GM18498 (cell line): ENCODE measurements at regions not wholly inside any gene's neighbourhood (a gene's known extent, or its start where the extent isn't known, plus 50 kb on each side); places are given as distances from the start of the nearest gene placed in this dataset.

Experiments
- ATAC-seq: cut with Tn5 transposase; IDR thresholded peaks from one replicate; pipeline ENCODE4 v1.9.1; 2021; ENCODE audit warnings: mild to moderate bottlenecking, moderate library complexity; ENCODE audit not compliant: unreplicated experiment

DNA sequence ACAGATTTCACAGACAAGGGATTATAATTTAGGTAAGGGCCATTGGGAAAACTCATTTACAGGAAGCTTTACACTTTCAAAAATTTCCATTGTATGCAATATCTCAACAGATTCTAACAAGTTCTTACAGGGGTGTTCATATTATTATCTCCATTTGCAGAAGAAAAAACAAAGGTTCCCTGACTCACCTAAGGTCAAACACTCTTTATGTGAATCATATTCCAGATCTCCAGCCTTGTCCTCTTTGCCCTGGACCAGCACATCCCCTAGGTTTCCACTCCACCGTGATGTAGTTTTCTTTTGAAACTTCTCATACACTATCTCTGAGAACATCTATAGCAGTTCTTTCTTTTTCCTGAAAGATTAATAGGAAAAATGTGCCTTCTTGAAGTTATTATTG is 96.4 kb upstream of the HS3ST1 start:
- no peak for ATAC-seq

DNA sequence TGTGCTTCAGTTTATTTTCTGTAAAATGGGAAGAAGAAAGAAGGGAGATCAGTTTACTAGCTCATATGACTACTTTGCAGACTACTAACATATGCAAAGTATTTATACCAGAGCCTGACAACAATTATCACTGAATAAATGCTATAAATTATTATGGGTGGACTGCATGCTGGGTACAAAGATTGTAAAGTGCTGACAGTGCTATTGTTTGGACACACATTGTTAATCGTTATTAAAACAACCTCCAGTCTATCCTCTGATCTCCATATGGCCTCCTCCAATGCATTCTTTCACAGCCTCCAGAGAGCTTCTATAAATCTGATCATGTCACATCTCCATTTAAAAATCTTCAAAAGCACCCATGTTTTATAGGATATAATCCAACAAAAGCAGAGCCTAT is 90.1 kb upstream of the HS3ST1 start:
- no peak for ATAC-seq

DNA sequence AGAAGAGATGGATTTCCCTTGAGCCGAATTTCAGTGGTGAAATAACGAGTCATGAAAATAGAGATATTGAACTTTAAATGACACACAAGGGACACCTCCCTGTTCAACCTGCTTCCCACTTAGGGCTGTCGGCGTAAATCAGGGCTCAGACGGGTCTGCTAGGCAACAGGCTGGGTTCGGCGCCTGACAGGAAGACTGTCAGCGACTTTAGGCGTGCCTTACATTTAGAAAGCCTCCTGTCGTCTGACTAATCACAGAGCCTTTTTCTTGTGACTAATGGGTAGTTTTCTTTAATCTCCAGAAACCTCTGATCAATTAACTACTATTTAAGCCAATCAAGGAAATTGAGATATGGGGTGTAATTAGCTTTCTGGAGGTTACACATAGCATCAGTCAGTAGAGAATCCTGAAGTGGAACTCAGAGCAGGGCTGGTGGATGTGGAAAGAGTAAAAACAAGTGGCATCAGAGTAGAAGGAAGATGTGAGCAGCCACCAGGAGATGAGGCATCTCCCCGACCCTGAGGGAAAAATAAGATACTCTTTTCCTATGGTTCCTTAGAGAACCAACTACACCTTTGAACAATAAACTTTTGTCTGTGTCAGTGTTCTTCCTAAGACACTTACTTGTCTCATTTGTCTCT is 86.2 kb upstream of the HS3ST1 start:
- ATAC-seq = no peak

GRCh38 chr4:11514003-11514402 is 85.3 kb upstream of the HS3ST1 start:
- no peak for ATAC-seq

DNA sequence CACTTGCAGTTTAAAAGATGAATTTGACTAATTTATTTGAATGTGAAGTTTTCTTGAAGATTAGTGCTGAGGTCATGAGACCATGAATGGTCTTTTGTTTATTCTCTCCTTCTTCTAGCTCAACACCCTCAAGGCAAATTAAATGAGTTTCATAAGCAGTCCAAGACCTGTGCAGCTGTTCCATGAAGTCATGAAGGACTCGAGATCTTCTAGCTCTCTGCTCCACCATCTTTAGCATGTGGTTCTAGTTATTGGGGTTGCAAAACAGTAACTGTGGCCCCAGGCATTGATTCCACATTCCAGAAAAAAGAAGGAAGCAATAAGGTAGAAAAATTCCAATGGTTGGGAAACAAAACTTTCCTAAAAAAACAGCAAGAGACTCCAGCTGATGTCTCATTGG is 84.2 kb upstream of the HS3ST1 start:
- ATAC-seq = no peak

- ATAC-seq = no peak
Measured at GRCh38 chr4:11511321-11511720, 82.6 kb upstream of the HS3ST1 start.

DNA sequence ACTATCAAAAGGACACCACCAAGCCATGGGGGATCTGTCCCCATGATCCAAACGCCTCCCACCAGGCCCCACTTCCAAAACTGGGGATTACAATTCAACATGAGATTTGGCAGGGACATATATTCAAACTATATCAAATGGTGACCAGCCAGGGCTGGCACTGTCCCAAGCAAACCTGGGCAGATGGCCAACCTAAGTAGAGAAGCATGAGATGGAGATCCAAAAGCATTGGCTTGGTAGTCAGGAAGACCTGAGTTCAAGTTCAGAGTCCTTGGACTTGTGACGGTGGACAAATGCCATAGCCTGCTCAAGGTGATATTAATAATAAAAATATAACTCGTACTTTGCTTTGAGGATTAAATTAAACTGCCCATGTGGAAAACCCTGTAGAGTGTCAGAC is 79.2 kb upstream of the HS3ST1 start:
- no peak for ATAC-seq

DNA sequence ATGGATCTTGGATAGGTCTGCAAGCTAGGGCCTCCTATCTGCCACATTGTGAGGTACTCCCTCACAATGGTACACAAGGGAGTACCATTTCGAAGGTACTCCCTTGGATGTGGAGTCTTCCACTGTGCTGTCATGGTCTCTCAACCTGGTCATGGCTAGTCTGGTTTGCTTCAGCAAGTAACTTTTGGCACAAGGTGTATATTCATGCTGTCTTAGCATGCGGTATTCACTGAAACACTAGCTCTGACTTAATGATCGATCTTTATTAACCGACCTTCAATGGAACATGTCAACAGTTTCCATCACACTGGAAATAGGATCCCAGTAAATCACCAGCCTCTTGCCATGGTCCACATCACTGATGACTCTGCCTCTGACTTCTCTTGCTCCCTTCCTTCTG is 77.5 kb upstream of the HS3ST1 start:
- ATAC-seq = no peak

GRCh38 chr4:11505221-11505971 is 76.7 kb upstream of the HS3ST1 start:
- no peak for ATAC-seq

DNA sequence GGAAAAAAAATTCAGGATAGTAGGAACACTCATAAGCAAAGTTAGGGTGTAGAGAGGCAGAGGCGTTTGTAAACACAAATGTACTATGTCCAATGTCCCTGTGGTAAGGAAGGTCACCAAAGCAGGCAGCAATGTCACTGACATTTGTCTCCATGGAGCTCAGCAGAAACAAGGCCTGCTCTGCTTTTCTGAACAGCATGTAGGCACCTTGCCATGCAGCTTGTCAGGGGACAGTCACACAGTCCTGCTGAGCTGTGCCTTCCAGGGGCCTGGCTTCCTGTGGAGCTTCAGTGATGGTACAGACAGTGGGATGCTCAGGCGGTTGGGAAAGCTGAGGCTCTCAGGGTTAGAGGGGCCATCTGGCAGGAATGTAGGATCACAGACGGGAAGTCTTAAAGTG is 74.5 kb upstream of the HS3ST1 start:
- no peak for ATAC-seq

GRCh38 chr4:11497972-11498371 is 69.3 kb upstream of the HS3ST1 start:
- no peak for ATAC-seq

DNA sequence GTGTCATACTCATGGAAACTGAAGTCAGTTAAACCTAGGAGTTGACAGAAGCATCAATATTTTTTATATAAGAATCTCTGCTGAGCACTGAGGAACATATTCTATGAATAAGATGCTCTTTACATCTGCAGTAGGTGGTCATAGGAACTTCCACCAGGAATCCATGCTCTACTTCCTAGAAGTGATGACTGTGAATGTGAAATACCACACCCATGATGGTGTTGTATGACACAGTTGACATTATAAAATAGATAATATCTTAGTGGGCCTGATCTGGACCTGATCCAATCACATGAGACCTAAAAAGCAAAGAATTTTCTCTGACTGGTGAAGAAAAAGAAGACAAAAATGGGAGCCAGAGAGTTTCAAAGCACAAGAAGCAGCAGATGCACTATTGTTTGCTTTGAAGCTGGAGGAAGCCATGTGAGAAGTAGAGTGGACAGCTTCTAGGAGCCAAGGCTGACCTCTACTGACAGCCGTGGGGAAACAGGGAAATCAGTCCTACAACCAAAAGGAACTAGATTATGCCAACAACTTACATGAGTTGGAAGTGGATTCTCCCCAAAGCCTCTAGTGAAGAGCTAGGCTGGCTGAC is 68.6 kb upstream of the HS3ST1 start:
- ATAC-seq = no peak

DNA sequence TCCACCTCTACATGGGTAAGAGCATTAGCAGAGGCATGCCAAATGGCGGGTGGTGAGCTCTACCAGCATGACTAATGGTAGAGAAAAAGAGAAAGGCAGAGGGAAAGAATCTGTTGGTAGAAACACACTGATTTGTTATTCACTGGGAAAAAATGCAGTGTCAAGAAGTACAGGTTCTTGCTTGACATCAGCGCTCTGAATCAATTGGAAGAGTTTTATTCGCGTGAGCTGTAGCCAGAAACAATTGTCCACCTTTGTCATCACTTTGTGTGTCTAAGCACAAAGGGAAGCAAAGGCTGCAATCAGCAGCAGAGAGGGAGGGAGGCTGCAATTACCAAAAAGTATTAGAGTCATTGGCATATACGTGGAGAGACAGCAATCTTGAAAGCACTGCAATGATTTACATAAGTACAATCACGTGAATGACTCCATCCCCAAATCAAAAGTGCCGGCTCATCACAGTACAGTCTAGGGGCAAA is 67.7 kb upstream of the HS3ST1 start:
- no peak for ATAC-seq

DNA sequence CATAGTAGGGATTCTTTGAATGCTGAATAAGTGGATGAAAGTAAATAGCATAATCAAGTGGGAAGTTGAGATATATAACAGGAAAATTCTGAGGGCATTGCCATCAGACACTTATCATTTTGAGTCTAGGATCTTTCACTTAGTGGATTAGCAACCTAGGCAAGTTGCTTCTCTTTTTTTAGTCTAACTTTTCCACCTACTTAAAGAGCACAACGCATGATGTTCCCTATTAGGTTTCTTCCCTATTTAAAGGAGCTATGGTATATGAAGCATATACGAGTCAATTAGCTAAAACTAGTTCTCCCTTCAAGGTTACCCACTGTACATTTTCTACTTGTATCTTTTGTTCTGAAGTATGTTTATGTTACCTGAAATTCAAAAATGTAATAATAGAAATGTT is 67.1 kb upstream of the HS3ST1 start:
- no peak for ATAC-seq

GRCh38 chr4:11495291-11495690 is 66.6 kb upstream of the HS3ST1 start:
- ATAC-seq = no peak

DNA sequence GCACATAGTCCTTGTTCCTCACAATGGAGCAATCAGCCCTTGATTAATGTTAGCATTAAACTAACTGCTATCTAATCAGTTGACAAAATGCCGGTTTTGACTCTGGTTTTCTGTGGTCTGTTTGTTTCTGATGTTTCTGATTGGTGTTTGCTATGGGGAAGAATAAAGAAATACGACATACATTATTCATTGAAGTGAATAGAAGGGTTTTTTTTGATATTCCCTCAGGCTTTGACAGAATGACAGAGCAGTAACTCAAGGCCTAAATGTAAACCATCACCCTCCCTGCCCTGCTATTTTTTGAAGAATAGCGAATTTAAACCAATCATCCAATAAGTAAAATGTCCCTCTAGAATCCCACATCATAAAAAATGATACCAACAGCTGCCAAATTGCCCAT is 65.5 kb upstream of the HS3ST1 start:
- ATAC-seq = no peak

DNA sequence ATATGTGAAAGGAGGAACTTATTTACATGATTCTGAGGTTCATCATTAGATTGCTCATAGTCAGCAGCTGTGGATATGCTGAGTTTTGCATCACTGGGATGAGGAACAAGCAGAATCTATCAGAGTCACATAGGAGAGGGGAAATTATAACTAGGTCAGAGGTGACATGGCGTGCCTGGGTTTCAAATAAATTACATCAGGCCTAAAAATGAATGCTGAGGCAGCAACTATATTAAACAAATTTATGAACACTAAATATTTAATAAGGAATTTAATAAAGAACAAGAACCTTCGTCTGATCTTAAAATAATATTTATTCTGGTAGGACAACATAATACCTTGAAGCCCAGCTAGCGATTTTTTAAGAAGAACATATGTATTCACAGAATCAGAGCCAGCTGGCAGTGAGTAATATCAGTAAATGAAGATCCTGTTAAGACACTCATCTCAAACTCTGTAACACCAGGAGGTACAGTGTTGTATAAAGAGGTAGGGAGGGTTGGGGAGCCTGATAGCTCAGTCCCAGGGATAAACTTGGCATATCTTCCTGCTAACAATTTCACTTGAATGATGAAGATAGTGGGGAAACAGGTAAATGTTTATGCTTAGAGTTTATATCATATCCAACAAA is 60.9 kb upstream of the HS3ST1 start:
- ATAC-seq = no peak

- ATAC-seq = no peak
Measured at GRCh38 chr4:11488657-11489452, 60.2 kb upstream of the HS3ST1 start.

DNA sequence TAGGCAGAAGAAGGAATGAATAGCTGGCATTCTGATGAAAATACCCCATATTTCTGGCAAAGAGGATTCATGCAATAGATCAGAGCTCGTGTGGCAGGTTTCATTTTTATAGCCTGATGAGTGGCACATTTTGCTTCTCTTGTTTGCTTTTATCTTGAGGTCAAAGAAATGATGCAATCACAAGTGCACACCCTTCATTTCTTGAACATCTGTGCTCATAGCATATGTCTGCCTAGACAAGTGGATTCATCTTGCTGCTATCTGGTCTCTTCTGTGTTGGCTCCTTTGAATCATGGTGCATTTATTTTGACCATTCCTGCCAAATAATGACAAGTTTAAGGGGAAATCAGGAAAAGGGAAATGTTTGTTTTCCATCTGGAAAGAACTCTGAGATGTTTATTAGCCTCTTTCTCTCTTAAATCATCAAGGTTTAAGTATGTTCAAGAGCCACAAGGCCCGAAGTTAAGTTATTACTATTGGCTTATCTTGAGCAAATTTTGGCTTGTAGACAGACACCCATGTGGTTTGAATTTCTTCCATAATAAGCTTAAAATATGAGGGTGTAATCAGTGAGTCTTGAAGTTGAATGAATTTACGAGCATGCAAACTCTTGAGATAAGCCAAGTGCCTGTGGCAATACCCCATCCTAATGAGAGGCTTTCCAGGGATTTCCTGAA is 59.3 kb upstream of the HS3ST1 start:
- no peak for ATAC-seq

GRCh38 chr4:11487139-11487538 is 58.4 kb upstream of the HS3ST1 start:
- ATAC-seq = no peak
